PC-9 (cell line): ENCODE measurements at regions not wholly inside any gene's neighbourhood (a gene's known extent, or its start where the extent isn't known, plus 50 kb on each side); places are given as distances from the start of the nearest gene placed in this dataset.

ENCODE experiments used
- CTCF ChIP-seq: fragments of 200-600 bp; sonication (generic); conservative IDR thresholded peaks from 2 replicates; pipeline ENCODE4 v1.6.1; 2017; ENCODE audit warnings: mixed run types, antibody characterized with exemption, mild to moderate bottlenecking, moderate library complexity
- EZH2 ChIP-seq: fragments of 200-600 bp; sonication (generic); IDR thresholded peaks from 2 replicates; pipeline ENCODE4 v1.8.0; 2017; ENCODE audit warnings: antibody characterized with exemption, low read depth

GRCh38 chr2:22283436-22283835 lies 1101.5 kb upstream of the KLHL29 start:
- TF ChIP-seq CTCF (no peak), EZH2 (no peak)
